Endodermal cell (in vitro differentiated cells): ENCODE measurements at regions not wholly inside any gene's neighbourhood (a gene's known extent, or its start where the extent isn't known, plus 50 kb on each side); places are given as distances from the start of the nearest gene placed in this dataset.

Source experiments
- DNase-seq: peaks from one replicate; pipeline ENCODE4 v3.0.0-alpha.2; 2017
- H3K27ac ChIP-seq: 2 replicates; pipeline ENCODE4 v1.5.1; 2013; ENCODE audit warnings: mild to moderate bottlenecking, low read depth, low read length, moderate library complexity
- H3K27me3 ChIP-seq: 2 replicates; pipeline ENCODE4 v1.6.1; 2013; ENCODE audit warnings: mild to moderate bottlenecking, low read length, moderate library complexity; ENCODE audit not compliant: insufficient read depth, control insufficient read depth, poor library complexity, severe bottlenecking
- H3K36me3 ChIP-seq: 2 replicates; pipeline ENCODE4 v1.7.0; 2013; ENCODE audit warnings: mild to moderate bottlenecking, low read length, moderate library complexity; ENCODE audit not compliant: control insufficient read depth, insufficient read depth
- H3K4me1 ChIP-seq: one replicate; pipeline ENCODE4 v1.7.0; 2013; ENCODE audit warnings: low read length; ENCODE audit not compliant: control insufficient read depth, insufficient read depth
- H3K4me3 ChIP-seq: 2 replicates; pipeline ENCODE4 v1.5.1; 2013; ENCODE audit warnings: mild to moderate bottlenecking, low read length, moderate library complexity
- H3K9ac ChIP-seq: 2 replicates; pipeline ENCODE4 v1.6.1; 2013; ENCODE audit warnings: mild to moderate bottlenecking, low read length, moderate library complexity; ENCODE audit not compliant: poor library complexity, severe bottlenecking; ENCODE audit errors: extremely low read depth
- H3K9me3 ChIP-seq: 2 replicates; pipeline ENCODE4 v1.6.1; 2013; ENCODE audit warnings: mild to moderate bottlenecking, low read length, moderate library complexity; ENCODE audit not compliant: control insufficient read depth
- H3K27ac Mint-ChIP-seq: 2 replicates; pipeline ENCODE4 v1.8.0; 2020; ENCODE audit warnings: mixed read lengths
- H3K27me3 Mint-ChIP-seq: 2 replicates; pipeline ENCODE4 v1.8.0; 2021; ENCODE audit warnings: mild to moderate bottlenecking, mixed read lengths; ENCODE audit not compliant: insufficient read depth
- H3K36me3 Mint-ChIP-seq: 2 replicates; pipeline ENCODE4 v1.8.0; 2020; ENCODE audit warnings: low read depth, mixed read lengths
- H3K4me1 Mint-ChIP-seq: 2 replicates; pipeline ENCODE4 v1.8.0; 2020; ENCODE audit warnings: mixed read lengths
- H3K4me3 Mint-ChIP-seq: 2 replicates; pipeline ENCODE4 v1.8.0; 2020; ENCODE audit warnings: mild to moderate bottlenecking, moderate library complexity, mixed read lengths
- H3K9me3 Mint-ChIP-seq: 2 replicates; pipeline ENCODE4 v1.8.0; 2020; ENCODE audit warnings: mild to moderate bottlenecking, mixed read lengths
- WGBS, 2 experiments: methylation state at CpG; one replicate each; pipeline versions ENCODE4 v1.1.5 to v1.1.7; 2013; ENCODE audit warnings: missing lambda C conversion rate in 2 of 2, mixed read lengths in 1 of 2; ENCODE audit not compliant: insufficient coverage in 1 of 2, insufficient read length in 1 of 2; 5-methylcytosine and 5-hydroxymethylcytosine counted together
- TF ChIP-seq, protein P1 (sequence below): fragments of 200-600 bp; sonication (generic); conservative IDR thresholded peaks from 2 replicates; pipeline ENCODE4 v1.5.0; 2021; ENCODE audit warnings: antibody characterized with exemption, mild to moderate bottlenecking

GRCh38 chr18:77422974-77423867, 173.6 kb downstream of the GALR1 start:
- no peaks in the 10 kb centered on the region for H3K27me3 ChIP-seq
- TF ChIP-seq, protein P1, sequence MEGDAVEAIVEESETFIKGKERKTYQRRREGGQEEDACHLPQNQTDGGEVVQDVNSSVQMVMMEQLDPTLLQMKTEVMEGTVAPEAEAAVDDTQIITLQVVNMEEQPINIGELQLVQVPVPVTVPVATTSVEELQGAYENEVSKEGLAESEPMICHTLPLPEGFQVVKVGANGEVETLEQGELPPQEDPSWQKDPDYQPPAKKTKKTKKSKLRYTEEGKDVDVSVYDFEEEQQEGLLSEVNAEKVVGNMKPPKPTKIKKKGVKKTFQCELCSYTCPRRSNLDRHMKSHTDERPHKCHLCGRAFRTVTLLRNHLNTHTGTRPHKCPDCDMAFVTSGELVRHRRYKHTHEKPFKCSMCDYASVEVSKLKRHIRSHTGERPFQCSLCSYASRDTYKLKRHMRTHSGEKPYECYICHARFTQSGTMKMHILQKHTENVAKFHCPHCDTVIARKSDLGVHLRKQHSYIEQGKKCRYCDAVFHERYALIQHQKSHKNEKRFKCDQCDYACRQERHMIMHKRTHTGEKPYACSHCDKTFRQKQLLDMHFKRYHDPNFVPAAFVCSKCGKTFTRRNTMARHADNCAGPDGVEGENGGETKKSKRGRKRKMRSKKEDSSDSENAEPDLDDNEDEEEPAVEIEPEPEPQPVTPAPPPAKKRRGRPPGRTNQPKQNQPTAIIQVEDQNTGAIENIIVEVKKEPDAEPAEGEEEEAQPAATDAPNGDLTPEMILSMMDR: peak; percentile 71
- WGBS, 2 experiments: 65 to 70% methylated on average over 5 to 7 of the region's 7 CpGs
- Mint-ChIP-seq H3K36me3 (peaks cover 1% of the 10 kb centered on the region), H3K27ac (no peak overlapping the region), H3K9me3 (peaks cover 13% of the 10 kb centered on the region), H3K27me3 (no peaks in the 10 kb centered on the region), H3K4me1 (peaks cover 6% of the 10 kb centered on the region), H3K4me3 (peak overlapping the region; percentile 86)
- peak overlapping the region; percentile 65 for H3K4me3 ChIP-seq
- DNase-seq: no peak
- no peak overlapping the region for H3K27ac ChIP-seq
- no peak overlapping the region for H3K9ac ChIP-seq
- no peaks in the 10 kb centered on the region for H3K9me3 ChIP-seq
- H3K4me1 ChIP-seq: no peaks in the 10 kb centered on the region
- H3K36me3 ChIP-seq: no peaks in the 10 kb centered on the region

DNA sequence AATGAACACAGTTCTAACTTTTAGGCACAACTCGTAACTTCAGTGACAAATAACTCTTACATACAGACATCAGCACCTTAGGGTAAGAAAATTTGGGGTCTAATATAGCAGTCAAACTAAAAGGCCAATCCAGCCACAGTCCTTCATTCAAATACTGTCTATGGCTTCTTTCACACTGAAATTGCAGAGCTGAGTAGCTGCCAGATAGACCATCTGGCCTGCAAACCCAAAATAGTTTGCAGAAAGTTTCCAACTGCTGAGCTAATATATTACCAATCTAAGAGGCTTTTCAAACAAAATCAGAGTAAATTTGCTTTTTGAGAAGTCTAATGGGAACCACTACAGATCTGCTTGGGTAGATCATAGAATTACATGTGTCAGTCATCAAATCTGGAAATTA, 183.4 kb downstream of the GALR1 start:
- peaks cover 9% of the 10 kb centered on the region for H3K36me3 Mint-ChIP-seq

DNA sequence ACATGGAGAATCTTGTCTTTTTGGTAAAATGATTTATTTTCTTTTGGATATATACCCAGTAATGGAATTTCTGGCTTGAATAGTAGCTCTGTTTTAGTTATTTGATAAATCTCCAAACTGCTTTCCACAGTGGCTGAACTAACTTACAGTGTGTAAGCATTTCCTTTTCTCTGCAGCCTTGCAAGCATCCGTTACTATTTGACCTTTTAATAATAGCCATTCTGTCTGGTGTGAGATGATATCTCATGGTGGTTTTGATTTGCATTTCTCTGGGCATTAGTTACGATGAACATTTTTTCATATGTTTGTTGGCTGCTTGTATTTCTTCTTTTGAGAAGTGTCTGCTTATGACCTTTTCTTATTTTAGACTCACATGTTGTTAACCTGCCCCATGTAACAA, 190.2 kb downstream of the GALR1 start:
- Histone ChIP-seq H3K4me3 (no peak overlapping the region), H3K36me3 (no peaks in the 10 kb centered on the region), H3K27me3 (no peaks in the 10 kb centered on the region), H3K9me3 (no peaks in the 10 kb centered on the region), H3K4me1 (no peaks in the 10 kb centered on the region), H3K9ac (no peak overlapping the region), H3K27ac (no peak overlapping the region)
- no peak overlapping the region for H3K27ac Mint-ChIP-seq
- peaks cover 3% of the 10 kb centered on the region for H3K27me3 Mint-ChIP-seq
- no peaks in the 10 kb centered on the region for H3K36me3 Mint-ChIP-seq
- TF ChIP-seq, protein P1: no peak
- WGBS, 2 experiments: 92% methylated on average over 2 of the region's 2 CpGs; no CpG with 5 or more reads in 1 of the 2 experiments
- no peak for DNase-seq
- no peak overlapping the region for H3K4me3 Mint-ChIP-seq
- no peaks in the 10 kb centered on the region for H3K9me3 Mint-ChIP-seq
- H3K4me1 Mint-ChIP-seq: peaks cover 17% of the 10 kb centered on the region

More for the DNA sequence above, 183.4 kb downstream of the GALR1 start:
- DNase-seq: no peak
- no peaks in the 10 kb centered on the region for H3K4me1 ChIP-seq
- no peaks in the 10 kb centered on the region for H3K9me3 ChIP-seq
- no peak overlapping the region for H3K4me3 Mint-ChIP-seq
- TF ChIP-seq, protein P1: no peak
- H3K9me3 Mint-ChIP-seq: no peaks in the 10 kb centered on the region
- no peak overlapping the region for H3K27ac Mint-ChIP-seq
- H3K4me1 Mint-ChIP-seq: peaks cover 6% of the 10 kb centered on the region
- no peak overlapping the region for H3K4me3 ChIP-seq
- H3K27me3 ChIP-seq: no peaks in the 10 kb centered on the region
- H3K9ac ChIP-seq: no peak overlapping the region
- WGBS, 2 experiments: 86 to 100% methylated on average over 1 of the region's 1 CpG
- H3K36me3 ChIP-seq: no peaks in the 10 kb centered on the region
- no peaks in the 10 kb centered on the region for H3K27me3 Mint-ChIP-seq
- no peak overlapping the region for H3K27ac ChIP-seq
